Testis (tissue), 2 donors: ENCODE measurements at regions not wholly inside any gene's neighbourhood (a gene's known extent, or its start where the extent isn't known, plus 50 kb on each side); places are given as distances from the start of the nearest gene placed in this dataset.

Experiments used
- DNase-seq: peaks from one replicate; pipeline ENCODE4 v3.0.0-alpha.2; 2019
- H3K27ac ChIP-seq, 2 donors: fragments of 200-600 bp; sonication (generic); one replicate each; pipeline ENCODE4 v1.5.1; 2019
- H3K27me3 ChIP-seq: fragments of 200-600 bp; sonication (generic); one replicate; pipeline ENCODE4 v1.5.1; 2019
- H3K36me3 ChIP-seq: fragments of 200-600 bp; sonication (generic); one replicate; pipeline ENCODE4 v1.5.1; 2017; ENCODE audit warnings: low read depth; ENCODE audit errors: missing control alignments
- H3K4me1 ChIP-seq: fragments of 200-600 bp; sonication (generic); one replicate; pipeline ENCODE4 v1.5.1; 2019
- H3K4me3 ChIP-seq, 2 donors: fragments of 200-600 bp; sonication (generic); one replicate each; pipeline ENCODE4 v1.5.1; 2017 to 2019
- H3K9me3 ChIP-seq: fragments of 200-600 bp; sonication (generic); one replicate; pipeline ENCODE4 v1.5.1; 2017
- POLR2A ChIP-seq: fragments of 450-650 bp; IDR thresholded peaks from one replicate; pipeline ENCODE4 v1.6.1; 2017; ENCODE audit warnings: antibody characterized with exemption, mild to moderate bottlenecking, moderate library complexity
- WGBS, 2 donors: methylation state at CpG; one replicate each; pipeline ENCODE4 v1.1.5; 2018; 5-methylcytosine and 5-hydroxymethylcytosine counted together
- intact Hi-C: fragments of 100-400 bp; cut with DNase I; formaldehyde crosslinking; loops from one replicate; pipeline ENCODE4 v1.15.1; 2023; ENCODE audit warnings: low total_unique reads
- TF ChIP-seq, protein P1 (sequence below), 3 experiments: fragments of 450-650 bp in 2 of 3; fragments of 200-600 bp in 1 of 3; sonication (generic) in 1 of 3; IDR thresholded peaks; one replicate each; pipeline ENCODE4 v1.5.1; 2016 to 2019; ENCODE audit warnings: antibody characterized with exemption in 3 of 3, mild to moderate bottlenecking in 2 of 3, moderate library complexity in 1 of 3

DNA sequence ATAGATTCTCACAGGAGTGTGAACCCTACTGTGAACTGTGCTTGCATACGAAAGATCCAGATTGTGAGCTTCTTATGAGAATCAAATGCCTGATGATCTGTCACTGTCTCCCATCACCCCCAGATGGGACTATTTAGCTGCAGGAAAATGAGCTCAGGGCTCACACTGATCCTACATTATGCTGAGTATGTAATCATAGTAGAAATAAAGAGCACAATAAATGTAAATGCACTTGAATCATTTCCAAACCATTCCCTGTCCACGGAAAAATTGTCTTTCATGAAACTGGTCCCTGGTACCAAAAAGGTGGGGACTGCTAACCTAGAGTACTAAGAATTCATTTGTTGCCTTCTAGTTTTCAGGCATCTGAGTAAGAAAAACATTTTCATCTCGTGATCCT is 1215.8 kb upstream of the TMEM132C start:
- intact Hi-C loops = no loop called here
- DNase-seq = no peak
- Histone ChIP-seq H3K4me1 (no peaks in the 10 kb centered on the region), H3K27me3 (no peaks in the 10 kb centered on the region), H3K36me3 (no peaks in the 10 kb centered on the region), H3K4me3 (no peak overlapping the region), H3K27ac (no peak overlapping the region), H3K9me3 (no peaks in the 10 kb centered on the region)
- TF ChIP-seq POLR2A = no peak
- TF ChIP-seq, protein P1, sequence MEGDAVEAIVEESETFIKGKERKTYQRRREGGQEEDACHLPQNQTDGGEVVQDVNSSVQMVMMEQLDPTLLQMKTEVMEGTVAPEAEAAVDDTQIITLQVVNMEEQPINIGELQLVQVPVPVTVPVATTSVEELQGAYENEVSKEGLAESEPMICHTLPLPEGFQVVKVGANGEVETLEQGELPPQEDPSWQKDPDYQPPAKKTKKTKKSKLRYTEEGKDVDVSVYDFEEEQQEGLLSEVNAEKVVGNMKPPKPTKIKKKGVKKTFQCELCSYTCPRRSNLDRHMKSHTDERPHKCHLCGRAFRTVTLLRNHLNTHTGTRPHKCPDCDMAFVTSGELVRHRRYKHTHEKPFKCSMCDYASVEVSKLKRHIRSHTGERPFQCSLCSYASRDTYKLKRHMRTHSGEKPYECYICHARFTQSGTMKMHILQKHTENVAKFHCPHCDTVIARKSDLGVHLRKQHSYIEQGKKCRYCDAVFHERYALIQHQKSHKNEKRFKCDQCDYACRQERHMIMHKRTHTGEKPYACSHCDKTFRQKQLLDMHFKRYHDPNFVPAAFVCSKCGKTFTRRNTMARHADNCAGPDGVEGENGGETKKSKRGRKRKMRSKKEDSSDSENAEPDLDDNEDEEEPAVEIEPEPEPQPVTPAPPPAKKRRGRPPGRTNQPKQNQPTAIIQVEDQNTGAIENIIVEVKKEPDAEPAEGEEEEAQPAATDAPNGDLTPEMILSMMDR (IDR thresholded peaks at IDR 0.05) = no peak
- whole genome bisulfite sequencing, 2 donors = 88 to 91% methylated on average over 3 of the region's 3 CpGs

DNA sequence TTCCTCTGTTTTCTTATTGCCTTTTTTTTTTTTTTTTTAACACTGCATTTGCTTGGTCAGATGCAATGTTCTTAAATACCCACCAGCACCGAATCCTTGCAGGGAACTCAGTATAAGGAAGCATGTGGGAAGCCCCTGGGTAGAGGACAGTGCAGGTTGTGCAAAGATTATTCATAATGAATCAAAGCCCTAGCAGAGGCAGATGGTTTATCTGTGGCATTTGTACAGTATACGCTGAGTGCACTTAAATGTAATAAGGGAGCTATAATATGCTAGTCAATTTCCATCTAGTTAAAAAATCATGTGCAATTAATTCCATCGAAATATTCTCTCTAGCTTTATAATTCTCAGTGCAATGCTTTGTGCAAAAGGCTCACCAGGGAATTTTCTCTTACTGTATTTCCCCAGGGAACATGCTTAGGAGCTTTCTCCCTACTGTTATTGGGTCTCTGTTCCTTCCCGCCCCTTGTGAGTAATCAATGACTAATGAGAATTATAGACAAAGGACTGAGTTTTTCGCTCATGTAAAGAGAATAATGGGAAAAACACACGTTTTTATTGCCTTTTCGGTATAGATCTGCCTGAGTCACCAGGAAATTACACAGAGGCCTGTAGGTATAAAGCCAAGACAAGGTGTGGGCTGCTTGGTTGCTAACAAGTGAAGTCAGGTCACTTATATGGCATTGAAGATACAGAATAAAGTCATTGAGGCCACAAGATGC is 1214.3 kb upstream of the TMEM132C start:
- WGBS, 2 donors = 91 to 92% methylated on average over 7 of the region's 7 CpGs
- TF ChIP-seq, protein P1 (IDR thresholded peaks at IDR 0.05) = no peak
- no peak for TF ChIP-seq POLR2A
- no peak for DNase-seq
- intact Hi-C loops = no loop called here
- no peaks in the 10 kb centered on the region for H3K36me3 ChIP-seq
- no peaks in the 10 kb centered on the region for H3K27me3 ChIP-seq
- no peak overlapping the region for H3K4me3 ChIP-seq
- no peak overlapping the region for H3K27ac ChIP-seq
- H3K9me3 ChIP-seq = no peaks in the 10 kb centered on the region
- H3K4me1 ChIP-seq = no peaks in the 10 kb centered on the region

DNA sequence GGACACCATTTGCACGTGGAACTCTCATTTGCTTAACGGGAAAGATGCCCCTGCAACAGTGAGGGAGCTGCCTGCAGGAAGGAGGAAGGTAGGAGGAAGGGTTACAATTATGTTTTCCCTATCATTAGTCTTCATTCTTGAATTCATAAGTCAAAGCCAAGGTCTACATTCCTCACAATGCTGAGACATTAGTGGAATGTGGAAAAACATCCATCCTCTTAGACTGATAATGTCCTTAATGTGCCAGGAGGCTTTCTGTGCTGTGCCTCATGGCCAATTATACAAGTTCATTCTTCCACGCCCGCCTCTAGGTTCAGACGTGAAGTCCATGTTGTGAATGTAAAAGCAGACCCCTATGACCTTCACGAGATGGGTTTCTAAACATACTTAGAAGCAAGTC is 1212.4 kb upstream of the TMEM132C start:
- Histone ChIP-seq H3K9me3 (no peaks in the 10 kb centered on the region), H3K4me1 (no peaks in the 10 kb centered on the region)

DNA sequence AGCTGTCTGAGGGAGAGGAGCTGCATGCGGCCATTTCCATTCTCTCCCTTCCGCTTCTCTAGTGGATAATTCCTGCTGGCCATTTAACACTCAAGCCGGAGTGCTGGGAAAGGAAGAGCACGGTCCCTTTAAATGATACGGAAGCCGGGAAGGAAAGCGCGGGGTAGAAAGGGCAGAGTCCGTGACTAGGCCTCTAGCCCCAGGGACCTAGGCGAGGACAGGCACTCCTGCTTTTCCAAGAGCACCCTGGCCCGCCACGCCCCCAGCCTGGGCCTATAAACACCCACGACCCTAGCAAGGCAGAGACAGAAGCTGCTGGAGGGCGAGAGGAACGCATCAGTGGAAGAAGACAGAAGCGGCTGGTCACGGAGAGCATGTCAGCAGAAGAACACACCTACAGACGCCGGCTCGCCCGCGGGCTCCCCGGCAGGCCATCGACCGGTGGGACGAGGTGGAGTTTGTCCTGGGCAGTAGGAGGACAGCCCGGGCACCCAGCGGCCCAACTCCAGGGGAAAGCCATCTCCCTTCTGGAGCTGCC is 1206.6 kb upstream of the TMEM132C start:
- no peak for TF ChIP-seq POLR2A
- TF ChIP-seq, protein P1 (IDR thresholded peaks at IDR 0.05) = no peak
- WGBS, 2 donors = 73 to 80% methylated on average over 26 to 28 of the region's 28 CpGs
- no peaks in the 10 kb centered on the region for H3K27me3 ChIP-seq
- no peaks in the 10 kb centered on the region for H3K9me3 ChIP-seq
- H3K4me3 ChIP-seq = peak overlapping the region; percentile 42 to 48
- H3K36me3 ChIP-seq = no peaks in the 10 kb centered on the region
- DNase-seq = peak; percentile 65
- no peak overlapping the region for H3K27ac ChIP-seq
- no peaks in the 10 kb centered on the region for H3K4me1 ChIP-seq
- intact Hi-C loops = no loop called here

More for the DNA sequence above, 1212.4 kb upstream of the TMEM132C start:
- no peak overlapping the region for H3K4me3 ChIP-seq
- intact Hi-C loops = no loop called here
- no peak for DNase-seq
- no peaks in the 10 kb centered on the region for H3K36me3 ChIP-seq
- TF ChIP-seq, protein P1 (IDR thresholded peaks at IDR 0.05) = no peak
- no peak for TF ChIP-seq POLR2A
- no peak overlapping the region for H3K27ac ChIP-seq
- H3K27me3 ChIP-seq = no peaks in the 10 kb centered on the region
- WGBS, 2 donors = 34 to 59% methylated on average over 6 of the region's 6 CpGs

DNA sequence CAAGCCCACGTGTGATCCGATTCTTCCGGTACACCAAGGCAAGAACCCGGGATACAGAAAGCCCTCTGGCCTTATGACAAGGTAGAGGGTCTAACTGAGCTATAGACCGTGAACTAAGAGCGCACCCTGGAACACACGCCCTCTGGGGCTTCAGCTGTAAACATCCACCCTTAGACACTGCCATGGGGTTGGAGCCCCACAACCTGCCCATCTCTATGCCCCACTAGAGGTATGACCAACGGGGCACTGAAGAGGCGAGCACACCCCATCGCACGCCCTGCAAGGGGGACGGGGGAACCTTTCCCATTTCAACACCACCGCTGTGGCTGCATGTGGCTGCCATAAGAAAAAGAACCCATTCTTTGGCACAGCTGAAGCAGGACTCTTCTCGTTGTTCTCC is 1206.0 kb upstream of the TMEM132C start:
- Histone ChIP-seq H3K36me3 (no peaks in the 10 kb centered on the region), H3K9me3 (no peaks in the 10 kb centered on the region), H3K4me3 (peak overlapping the region; percentile 42 to 48), H3K4me1 (no peaks in the 10 kb centered on the region), H3K27me3 (no peaks in the 10 kb centered on the region), H3K27ac (no peak overlapping the region)
- WGBS, 2 donors = 76 to 86% methylated on average over 9 to 13 of the region's 14 CpGs
- intact Hi-C loops = no loop called here
- no peak for DNase-seq
- TF ChIP-seq, protein P1 (IDR thresholded peaks at IDR 0.05) = no peak
- no peak for TF ChIP-seq POLR2A
